ENCODE measurements at regions not wholly inside any gene's neighbourhood (a gene's known extent, or its start where the extent isn't known, plus 50 kb on each side); places are given as distances from the start of the nearest gene placed in this dataset.

GRCh38 chr2:238712011-238712410, 135.9 kb upstream of the TWIST2 start:
- Histone ChIP-seq H3K9ac (ENCODE audit: low read depth in 1 of 2, low read length in 2 of 2) (no peak overlapping the region), H3K9me3 (ENCODE audit: control insufficient read depth in 4 of 4, low read length in 3 of 4) (no peaks in the 10 kb centered on the region), H3K27me3 (ENCODE audit: control insufficient read depth in 4 of 4, insufficient read depth in 4 of 4, low read length in 3 of 4) (no peaks in the 10 kb centered on the region), H3K4me3 (ENCODE audit: low read depth in 1 of 3, low read length in 3 of 3) (no peak overlapping the region), H3K4me1 (ENCODE audit: control insufficient read depth in 4 of 4, insufficient read depth in 4 of 4, low read length in 3 of 4) (no peaks in the 10 kb centered on the region), H3K36me3 (ENCODE audit: control insufficient read depth in 4 of 4, insufficient read depth in 3 of 4, low read depth in 1 of 4, low read length in 3 of 4) (no peaks in the 10 kb centered on the region), H3K27ac (ENCODE audit: low read depth in 1 of 2, low read length in 2 of 2) (no peak overlapping the region)
- TF ChIP-seq RXRA (IDR thresholded peaks at IDR 0.05) (no peak), YY1 (IDR thresholded peaks at IDR 0.05) (no peak), TAF1 (conservative IDR thresholded peaks at IDR 0.05) (no peak), RAD21 (IDR thresholded peaks at IDR 0.05) (no peak), HNF4G (IDR thresholded peaks at IDR 0.05) (no peak), EGR1 (IDR thresholded peaks at IDR 0.05; ENCODE audit: low read depth in 2 of 2) (no peak), SP1 (IDR thresholded peaks at IDR 0.05) (no peak), ZBTB33 (IDR thresholded peaks at IDR 0.05) (no peak), CTCF (IDR thresholded peaks at IDR 0.05; ENCODE audit: low read depth, low read length, missing input control) (no peak), MAX (IDR thresholded peaks at IDR 0.05) (no peak), FOXA2 (IDR thresholded peaks at IDR 0.05) (no peak), GABPA (IDR thresholded peaks at IDR 0.05 in 1 of 2, conservative IDR thresholded peaks at IDR 0.05 in 1 of 2) (no peak), JUND (IDR thresholded peaks at IDR 0.05) (no peak), ATF3 (IDR thresholded peaks at IDR 0.05) (no peak), REST (IDR thresholded peaks at IDR 0.05) (no peak), HNF4A (conservative IDR thresholded peaks at IDR 0.05) (no peak), NR2F2 (IDR thresholded peaks at IDR 0.05) (no peak), FOXA1 (IDR thresholded peaks at IDR 0.05) (no peak)
- 97% methylated on average over 4 of the region's 4 CpGs for WGBS
- no peak for DNase-seq (ENCODE audit: low spot score)
